ENCODE measurements at regions not wholly inside any gene's neighbourhood (a gene's known extent, or its start where the extent isn't known, plus 50 kb on each side); places are given as distances from the start of the nearest gene placed in this dataset.
A peak's percentile ranks its signal among the peaks of the same experiment; 100 is the strongest.

DNA sequence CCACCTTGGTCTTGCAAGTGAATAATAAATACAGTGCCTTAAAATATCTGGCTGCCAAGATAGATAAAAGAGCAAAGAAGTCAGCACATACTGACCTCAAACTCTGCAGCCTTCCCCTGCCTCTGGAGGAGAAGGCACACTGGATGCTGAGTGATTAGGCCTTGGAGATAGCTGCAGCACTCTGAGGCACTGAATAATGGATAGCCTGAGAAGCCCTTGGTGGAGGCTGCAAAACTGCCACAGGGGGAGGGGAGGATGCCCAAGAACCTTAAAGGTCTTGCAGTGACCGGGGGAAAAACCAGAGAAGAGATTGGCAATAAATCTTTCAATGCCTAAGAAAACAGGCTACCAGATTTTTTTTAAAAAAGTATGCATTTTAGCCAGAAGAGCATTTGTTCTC, 167.4 kb upstream of the PRMT6 start:
- Histone ChIP-seq H3K4me3 (no peak overlapping the region), H3K27ac (no peak overlapping the region), H3K36me3 (no peaks in the 10 kb centered on the region), H3K9me3 (ENCODE audit: low read depth) (no peaks in the 10 kb centered on the region), H3K27me3 (no peaks in the 10 kb centered on the region), H3K4me1 (ENCODE audit: low read depth) (peaks cover 15% of the 10 kb centered on the region)
- peak in 1 of 2 donors; percentile 47 for DNase-seq (ENCODE audit: low read depth in 1 of 2, low spot score in 1 of 2)
- TF ChIP-seq, protein P1, sequence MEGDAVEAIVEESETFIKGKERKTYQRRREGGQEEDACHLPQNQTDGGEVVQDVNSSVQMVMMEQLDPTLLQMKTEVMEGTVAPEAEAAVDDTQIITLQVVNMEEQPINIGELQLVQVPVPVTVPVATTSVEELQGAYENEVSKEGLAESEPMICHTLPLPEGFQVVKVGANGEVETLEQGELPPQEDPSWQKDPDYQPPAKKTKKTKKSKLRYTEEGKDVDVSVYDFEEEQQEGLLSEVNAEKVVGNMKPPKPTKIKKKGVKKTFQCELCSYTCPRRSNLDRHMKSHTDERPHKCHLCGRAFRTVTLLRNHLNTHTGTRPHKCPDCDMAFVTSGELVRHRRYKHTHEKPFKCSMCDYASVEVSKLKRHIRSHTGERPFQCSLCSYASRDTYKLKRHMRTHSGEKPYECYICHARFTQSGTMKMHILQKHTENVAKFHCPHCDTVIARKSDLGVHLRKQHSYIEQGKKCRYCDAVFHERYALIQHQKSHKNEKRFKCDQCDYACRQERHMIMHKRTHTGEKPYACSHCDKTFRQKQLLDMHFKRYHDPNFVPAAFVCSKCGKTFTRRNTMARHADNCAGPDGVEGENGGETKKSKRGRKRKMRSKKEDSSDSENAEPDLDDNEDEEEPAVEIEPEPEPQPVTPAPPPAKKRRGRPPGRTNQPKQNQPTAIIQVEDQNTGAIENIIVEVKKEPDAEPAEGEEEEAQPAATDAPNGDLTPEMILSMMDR (IDR thresholded peaks at IDR 0.05; ENCODE audit: low read depth, low read length) = no peak

DNA sequence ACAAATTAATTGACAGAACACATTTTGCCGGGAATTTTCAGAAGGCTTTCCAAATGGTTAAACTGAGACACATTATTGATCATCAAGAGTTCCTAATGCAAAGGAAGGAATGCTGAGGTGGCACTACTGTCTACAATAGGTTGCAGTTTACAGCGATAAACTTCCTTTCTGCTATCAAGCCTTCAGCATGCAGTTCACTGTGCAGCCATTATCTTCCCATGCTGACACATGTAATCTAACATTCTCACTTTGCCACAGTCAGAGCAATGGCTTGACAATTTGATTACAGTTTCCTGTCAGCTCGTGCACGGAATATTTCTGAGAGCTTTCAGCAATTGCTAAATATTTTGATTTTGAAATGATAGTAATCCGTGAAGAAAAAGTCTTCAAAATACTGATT, 166.9 kb upstream of the PRMT6 start:
- Histone ChIP-seq H3K27me3 (no peaks in the 10 kb centered on the region), H3K4me1 (ENCODE audit: low read depth) (peaks cover 15% of the 10 kb centered on the region), H3K4me3 (no peak overlapping the region), H3K36me3 (no peaks in the 10 kb centered on the region), H3K9me3 (ENCODE audit: low read depth) (no peaks in the 10 kb centered on the region), H3K27ac (no peak overlapping the region)
- TF ChIP-seq, protein P1 (IDR thresholded peaks at IDR 0.05; ENCODE audit: low read depth, low read length) = no peak
- no peak for DNase-seq (ENCODE audit: low read depth in 1 of 2, low spot score in 1 of 2)

DNA sequence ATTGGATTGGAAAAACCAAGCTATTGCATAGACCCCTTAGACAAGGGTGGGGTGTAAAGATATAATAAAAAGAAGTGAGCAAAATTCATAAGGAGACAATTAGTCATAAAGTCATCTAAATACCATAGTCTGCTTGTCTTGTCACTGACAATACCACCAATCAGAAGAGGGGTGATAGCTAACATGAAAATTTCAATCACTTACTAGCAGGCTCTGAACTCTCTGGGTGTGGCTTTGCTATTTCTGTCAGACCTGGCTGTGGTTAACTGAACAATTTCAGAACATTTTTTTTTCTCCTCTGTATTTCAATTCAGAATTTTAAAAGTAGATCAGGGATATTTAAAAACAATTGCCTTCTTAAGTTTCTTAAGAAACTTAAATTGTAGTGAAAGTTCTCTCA, 158.5 kb upstream of the PRMT6 start:
- Histone ChIP-seq H3K27ac (no peak overlapping the region), H3K36me3 (no peaks in the 10 kb centered on the region), H3K9me3 (ENCODE audit: low read depth) (no peaks in the 10 kb centered on the region), H3K4me3 (no peak overlapping the region), H3K4me1 (ENCODE audit: low read depth) (no peaks in the 10 kb centered on the region), H3K27me3 (no peaks in the 10 kb centered on the region)
- TF ChIP-seq, protein P1 (IDR thresholded peaks at IDR 0.05; ENCODE audit: low read depth, low read length) = no peak
- no peak for DNase-seq (ENCODE audit: low read depth in 1 of 2, low spot score in 1 of 2)

DNA sequence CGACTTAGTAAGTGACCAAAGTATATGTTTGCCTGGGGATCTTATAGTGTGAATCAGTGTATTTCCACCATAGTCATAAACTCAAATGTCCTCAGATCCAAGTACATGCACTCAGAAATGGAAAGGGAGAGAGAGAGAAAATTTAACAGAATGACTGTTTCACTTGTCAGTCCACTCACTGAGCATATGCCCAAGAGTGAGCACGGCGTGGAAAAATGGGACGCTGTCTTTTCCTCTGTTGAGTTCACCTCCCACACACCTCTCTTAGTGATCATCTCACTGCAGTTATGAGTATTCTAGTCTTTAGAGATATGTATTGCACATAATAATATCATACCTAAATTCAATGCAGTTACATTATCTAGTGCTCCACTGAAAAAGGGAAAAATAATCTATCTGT, 156.8 kb upstream of the PRMT6 start:
- Histone ChIP-seq H3K36me3 (no peaks in the 10 kb centered on the region), H3K27ac (no peak overlapping the region), H3K4me3 (no peak overlapping the region), H3K9me3 (ENCODE audit: low read depth) (no peaks in the 10 kb centered on the region), H3K27me3 (no peaks in the 10 kb centered on the region), H3K4me1 (ENCODE audit: low read depth) (no peaks in the 10 kb centered on the region)
- no peak for DNase-seq (ENCODE audit: low read depth in 1 of 2, low spot score in 1 of 2)
- TF ChIP-seq, protein P1 (IDR thresholded peaks at IDR 0.05; ENCODE audit: low read depth, low read length) = no peak

DNA sequence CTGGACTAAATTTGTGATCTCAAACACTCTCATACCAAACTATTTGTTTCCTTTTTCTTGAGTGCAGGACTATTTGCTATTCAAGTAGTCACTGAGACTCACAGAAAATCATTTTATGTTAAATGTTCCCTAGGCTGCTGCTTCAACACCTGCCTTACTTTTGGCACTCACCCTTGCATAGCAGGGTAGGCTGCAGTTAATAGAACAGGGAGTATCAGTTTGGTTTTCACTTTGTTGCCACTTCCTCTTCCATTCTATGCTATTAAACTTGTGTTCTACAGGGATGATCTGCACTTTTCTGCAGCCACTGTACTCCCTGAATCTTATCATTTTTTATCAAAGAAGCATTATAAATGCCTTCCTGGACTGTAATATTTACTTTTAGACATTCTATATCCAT, 148.7 kb upstream of the PRMT6 start:
- Histone ChIP-seq H3K4me1 (ENCODE audit: low read depth) (no peaks in the 10 kb centered on the region), H3K36me3 (no peaks in the 10 kb centered on the region), H3K4me3 (no peak overlapping the region), H3K27me3 (no peaks in the 10 kb centered on the region), H3K9me3 (ENCODE audit: low read depth) (no peaks in the 10 kb centered on the region), H3K27ac (no peak overlapping the region)
- TF ChIP-seq, protein P1 (IDR thresholded peaks at IDR 0.05; ENCODE audit: low read depth, low read length) = no peak
- no peak for DNase-seq (ENCODE audit: low read depth in 1 of 2, low spot score in 1 of 2)

DNA sequence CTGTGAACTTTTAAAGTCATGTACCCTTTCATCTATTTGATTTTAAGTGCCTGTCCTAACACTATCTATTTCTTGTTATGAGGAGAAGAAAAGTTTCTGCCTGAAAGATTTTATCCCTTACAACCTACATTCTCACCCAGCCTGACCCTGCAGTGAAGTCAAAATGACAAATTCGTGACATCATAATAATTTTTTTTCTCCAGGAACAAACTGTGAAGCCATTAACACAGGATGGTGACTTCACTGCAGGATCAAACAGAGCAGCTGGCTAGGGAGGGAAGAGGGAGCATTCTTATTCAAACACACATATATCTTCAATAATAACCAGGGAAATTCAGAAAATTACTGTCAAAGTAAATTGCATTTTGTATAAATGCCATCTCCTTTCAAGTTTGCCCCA, 147.8 kb upstream of the PRMT6 start:
- no peaks in the 10 kb centered on the region for H3K36me3 ChIP-seq
- DNase-seq (ENCODE audit: low read depth in 1 of 2, low spot score in 1 of 2) = no peak
- H3K4me1 ChIP-seq (ENCODE audit: low read depth) = no peaks in the 10 kb centered on the region
- H3K4me3 ChIP-seq = no peak overlapping the region
- TF ChIP-seq, protein P1 (IDR thresholded peaks at IDR 0.05; ENCODE audit: low read depth, low read length) = no peak
- no peaks in the 10 kb centered on the region for H3K9me3 ChIP-seq (ENCODE audit: low read depth)
- H3K27me3 ChIP-seq = no peaks in the 10 kb centered on the region
- no peak overlapping the region for H3K27ac ChIP-seq

Data from cardiac muscle cell (in vitro differentiated cells and primary cell).